ENCODE measurements at regions not wholly inside any gene's neighbourhood (a gene's known extent, or its start where the extent isn't known, plus 50 kb on each side); places are given as distances from the start of the nearest gene placed in this dataset.

- TF ChIP-seq CTCF (IDR thresholded peaks at IDR 0.05) (no peak), POLR2A (IDR thresholded peaks at IDR 0.05) (no peak)
Observed at GRCh38 chr9:28409919-28410318, 836.6 kb upstream of the C9orf72 start.

Data from prostate gland (tissue), 2 donors.